GM23338 (cell line): ENCODE measurements at regions not wholly inside any gene's neighbourhood (a gene's known extent, or its start where the extent isn't known, plus 50 kb on each side); places are given as distances from the start of the nearest gene placed in this dataset.

ENCODE experiments used
- ATAC-seq: fragments of 200-7000 bp; cut with Tn5 transposase; 3 replicates; pipeline ENCODE4 v1.9.1; 2020
- DNase-seq: peaks from one replicate; pipeline ENCODE4 v3.0.0-alpha.2; 2015; ENCODE audit warnings: low spot score
- H2AFZ ChIP-seq: fragments of 200-600 bp; sonication (generic); 2 replicates; pipeline ENCODE4 v1.8.0; 2016; ENCODE audit warnings: antibody characterized with exemption, mild to moderate bottlenecking, moderate library complexity
- H3F3A ChIP-seq: fragments of 200-600 bp; sonication (generic); replicated peaks from 2 replicates; pipeline ENCODE4 v1.8.0; 2017; ENCODE audit warnings: antibody characterized with exemption, mixed run types, low read depth
- H3K27ac ChIP-seq: fragments of 200-600 bp; sonication (generic); 2 replicates; pipeline ENCODE4 v1.6.1; 2016; ENCODE audit warnings: low read depth
- H3K27me3 ChIP-seq: fragments of 200-600 bp; sonication (generic); 2 replicates; pipeline ENCODE4 v1.8.0; 2016; ENCODE audit warnings: mild to moderate bottlenecking, mixed run types, moderate library complexity; ENCODE audit not compliant: insufficient read depth
- H3K36me3 ChIP-seq: fragments of 200-600 bp; sonication (generic); 2 replicates; pipeline ENCODE4 v1.8.0; 2016; ENCODE audit warnings: mild to moderate bottlenecking; ENCODE audit not compliant: insufficient read depth
- H3K4me1 ChIP-seq: fragments of 200-600 bp; sonication (generic); 2 replicates; pipeline ENCODE4 v1.8.0; 2016; ENCODE audit warnings: mild to moderate bottlenecking, moderate library complexity; ENCODE audit not compliant: insufficient read depth
- H3K4me2 ChIP-seq: fragments of 200-600 bp; sonication (generic); 2 replicates; pipeline ENCODE4 v1.7.1; 2017; ENCODE audit warnings: mixed run types
- H3K4me3 ChIP-seq: fragments of 200-600 bp; sonication (generic); 2 replicates; pipeline ENCODE4 v1.6.1; 2016; ENCODE audit warnings: mixed run types
- H3K79me2 ChIP-seq: fragments of 200-600 bp; sonication (generic); replicated peaks from 2 replicates; pipeline ENCODE4 v1.8.0; 2017; ENCODE audit warnings: mild to moderate bottlenecking; ENCODE audit not compliant: insufficient read depth
- H3K9me2 ChIP-seq: fragments of 200-600 bp; sonication (generic); 2 replicates; pipeline ENCODE4 v1.8.0; 2017; ENCODE audit not compliant: insufficient read depth
- H4K20me1 ChIP-seq: fragments of 200-600 bp; sonication (generic); replicated peaks from 2 replicates; pipeline ENCODE4 v1.8.0; 2017; ENCODE audit warnings: mild to moderate bottlenecking; ENCODE audit not compliant: insufficient read depth
- H3K27ac Mint-ChIP-seq: 2 replicates; pipeline ENCODE4 v1.8.0; 2020; ENCODE audit warnings: inconsistent platforms, mild to moderate bottlenecking, moderate library complexity, mixed read lengths
- H3K27me3 Mint-ChIP-seq: 3 replicates; pipeline ENCODE4 v1.8.0; 2022; ENCODE audit warnings: low read depth, mild to moderate bottlenecking, moderate library complexity, mixed read lengths, inconsistent platforms; ENCODE audit not compliant: insufficient read depth, poor library complexity
- H3K36me3 Mint-ChIP-seq: 3 replicates; pipeline ENCODE4 v1.8.0; 2021; ENCODE audit warnings: low read depth, mild to moderate bottlenecking, inconsistent platforms, moderate library complexity, mixed read lengths
- H3K4me1 Mint-ChIP-seq: 3 replicates; pipeline ENCODE4 v1.8.0; 2020; ENCODE audit warnings: mild to moderate bottlenecking, inconsistent platforms, mixed read lengths
- H3K4me3 Mint-ChIP-seq: 3 replicates; pipeline ENCODE4 v1.8.0; 2021; ENCODE audit warnings: moderate library complexity, mild to moderate bottlenecking, inconsistent platforms, mixed read lengths
- H3K9me3 Mint-ChIP-seq: 3 replicates; pipeline ENCODE4 v1.8.0; 2020; ENCODE audit warnings: moderate library complexity, mild to moderate bottlenecking, inconsistent platforms, mixed read lengths
- CTCF ChIP-seq, 2 experiments: fragments of 200-600 bp in 1 of 2; sonication (generic) in 1 of 2; conservative IDR thresholded peaks; 2 replicates each; pipeline versions ENCODE4 v1.5.1 to v1.6.1; 2016 to 2017; ENCODE audit warnings: antibody characterized with exemption in 2 of 2, low read depth in 2 of 2, mild to moderate bottlenecking in 2 of 2, moderate library complexity in 1 of 2
- STAT1 ChIP-seq: IDR thresholded peaks from one replicate; pipeline ENCODE4 v1.6.1; 2016; ENCODE audit warnings: antibody characterized with exemption; ENCODE audit not compliant: unreplicated experiment
- ZNF331 ChIP-seq: fragments of 250-450 bp; sonication (Bioruptor Pico); IDR thresholded peaks from 2 replicates; pipeline ENCODE4 v1.5.0; 2020; ENCODE audit warnings: low read depth, mild to moderate bottlenecking, moderate library complexity
- TF ChIP-seq, protein P1 (sequence below): fragments of 250-450 bp; sonication (Bioruptor Pico); IDR thresholded peaks from 2 replicates; pipeline ENCODE4 v1.5.0; 2020; ENCODE audit warnings: mild to moderate bottlenecking, moderate library complexity

DNA sequence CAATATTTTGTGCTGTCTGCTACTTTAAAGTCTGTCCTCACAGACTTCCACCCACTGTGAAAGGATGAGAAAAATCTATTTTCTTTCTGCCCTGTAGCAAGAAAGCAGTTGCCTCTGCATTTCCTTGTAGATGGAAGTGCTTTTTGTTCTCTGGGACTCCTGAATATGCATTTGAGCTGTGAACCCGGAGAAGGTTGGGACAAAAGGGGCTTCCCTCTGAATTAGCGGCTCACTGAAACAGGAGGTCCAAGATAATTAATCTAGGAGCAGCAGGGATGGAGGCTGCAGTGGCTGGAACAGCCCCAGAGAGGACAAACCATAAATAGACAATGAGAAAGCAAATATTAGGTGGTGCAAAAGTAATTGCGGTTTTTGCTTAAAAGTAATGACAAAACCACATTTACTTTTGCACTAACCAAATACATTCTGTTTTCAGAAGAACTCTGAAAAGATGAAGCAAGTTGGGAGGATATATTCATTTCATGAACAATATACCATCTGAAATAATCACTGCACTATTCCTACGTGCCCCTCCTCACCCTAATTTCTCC is 143.4 kb upstream of the KBTBD8 start:
- Histone ChIP-seq H2AFZ (peak overlapping the region; percentile 30; the same call in 1 of the 2 replicates), H4K20me1 (no peaks in the 10 kb centered on the region), H3K36me3 (no peaks in the 10 kb centered on the region), H3K79me2 (no peaks in the 10 kb centered on the region), H3K27me3 (no peaks in the 10 kb centered on the region), H3K4me3 (0 out of 2 replicates have a peak overlapping the region, but pooled peaks have one; percentile 5), H3K27ac (no peak overlapping the region), H3K9me2 (no peaks in the 10 kb centered on the region; the same call in 1 of the 2 replicates), H3K4me2 (peak overlapping the region; percentile 31), H3F3A (no peaks in the 10 kb centered on the region), H3K4me1 (peaks cover 10% of the 10 kb centered on the region)
- ATAC-seq (peak; percentile 28), DNase-seq (peak; percentile 32)
- H3K36me3 Mint-ChIP-seq: no peaks in the 10 kb centered on the region
- H3K4me1 Mint-ChIP-seq: peaks cover 26% of the 10 kb centered on the region
- 0 out of 3 replicates have a peak overlapping the region, but pooled peaks have one; percentile 4 for H3K4me3 Mint-ChIP-seq
- H3K27ac Mint-ChIP-seq: peak overlapping the region; percentile 38
- TF ChIP-seq STAT1: no peak
- TF ChIP-seq, protein P1, sequence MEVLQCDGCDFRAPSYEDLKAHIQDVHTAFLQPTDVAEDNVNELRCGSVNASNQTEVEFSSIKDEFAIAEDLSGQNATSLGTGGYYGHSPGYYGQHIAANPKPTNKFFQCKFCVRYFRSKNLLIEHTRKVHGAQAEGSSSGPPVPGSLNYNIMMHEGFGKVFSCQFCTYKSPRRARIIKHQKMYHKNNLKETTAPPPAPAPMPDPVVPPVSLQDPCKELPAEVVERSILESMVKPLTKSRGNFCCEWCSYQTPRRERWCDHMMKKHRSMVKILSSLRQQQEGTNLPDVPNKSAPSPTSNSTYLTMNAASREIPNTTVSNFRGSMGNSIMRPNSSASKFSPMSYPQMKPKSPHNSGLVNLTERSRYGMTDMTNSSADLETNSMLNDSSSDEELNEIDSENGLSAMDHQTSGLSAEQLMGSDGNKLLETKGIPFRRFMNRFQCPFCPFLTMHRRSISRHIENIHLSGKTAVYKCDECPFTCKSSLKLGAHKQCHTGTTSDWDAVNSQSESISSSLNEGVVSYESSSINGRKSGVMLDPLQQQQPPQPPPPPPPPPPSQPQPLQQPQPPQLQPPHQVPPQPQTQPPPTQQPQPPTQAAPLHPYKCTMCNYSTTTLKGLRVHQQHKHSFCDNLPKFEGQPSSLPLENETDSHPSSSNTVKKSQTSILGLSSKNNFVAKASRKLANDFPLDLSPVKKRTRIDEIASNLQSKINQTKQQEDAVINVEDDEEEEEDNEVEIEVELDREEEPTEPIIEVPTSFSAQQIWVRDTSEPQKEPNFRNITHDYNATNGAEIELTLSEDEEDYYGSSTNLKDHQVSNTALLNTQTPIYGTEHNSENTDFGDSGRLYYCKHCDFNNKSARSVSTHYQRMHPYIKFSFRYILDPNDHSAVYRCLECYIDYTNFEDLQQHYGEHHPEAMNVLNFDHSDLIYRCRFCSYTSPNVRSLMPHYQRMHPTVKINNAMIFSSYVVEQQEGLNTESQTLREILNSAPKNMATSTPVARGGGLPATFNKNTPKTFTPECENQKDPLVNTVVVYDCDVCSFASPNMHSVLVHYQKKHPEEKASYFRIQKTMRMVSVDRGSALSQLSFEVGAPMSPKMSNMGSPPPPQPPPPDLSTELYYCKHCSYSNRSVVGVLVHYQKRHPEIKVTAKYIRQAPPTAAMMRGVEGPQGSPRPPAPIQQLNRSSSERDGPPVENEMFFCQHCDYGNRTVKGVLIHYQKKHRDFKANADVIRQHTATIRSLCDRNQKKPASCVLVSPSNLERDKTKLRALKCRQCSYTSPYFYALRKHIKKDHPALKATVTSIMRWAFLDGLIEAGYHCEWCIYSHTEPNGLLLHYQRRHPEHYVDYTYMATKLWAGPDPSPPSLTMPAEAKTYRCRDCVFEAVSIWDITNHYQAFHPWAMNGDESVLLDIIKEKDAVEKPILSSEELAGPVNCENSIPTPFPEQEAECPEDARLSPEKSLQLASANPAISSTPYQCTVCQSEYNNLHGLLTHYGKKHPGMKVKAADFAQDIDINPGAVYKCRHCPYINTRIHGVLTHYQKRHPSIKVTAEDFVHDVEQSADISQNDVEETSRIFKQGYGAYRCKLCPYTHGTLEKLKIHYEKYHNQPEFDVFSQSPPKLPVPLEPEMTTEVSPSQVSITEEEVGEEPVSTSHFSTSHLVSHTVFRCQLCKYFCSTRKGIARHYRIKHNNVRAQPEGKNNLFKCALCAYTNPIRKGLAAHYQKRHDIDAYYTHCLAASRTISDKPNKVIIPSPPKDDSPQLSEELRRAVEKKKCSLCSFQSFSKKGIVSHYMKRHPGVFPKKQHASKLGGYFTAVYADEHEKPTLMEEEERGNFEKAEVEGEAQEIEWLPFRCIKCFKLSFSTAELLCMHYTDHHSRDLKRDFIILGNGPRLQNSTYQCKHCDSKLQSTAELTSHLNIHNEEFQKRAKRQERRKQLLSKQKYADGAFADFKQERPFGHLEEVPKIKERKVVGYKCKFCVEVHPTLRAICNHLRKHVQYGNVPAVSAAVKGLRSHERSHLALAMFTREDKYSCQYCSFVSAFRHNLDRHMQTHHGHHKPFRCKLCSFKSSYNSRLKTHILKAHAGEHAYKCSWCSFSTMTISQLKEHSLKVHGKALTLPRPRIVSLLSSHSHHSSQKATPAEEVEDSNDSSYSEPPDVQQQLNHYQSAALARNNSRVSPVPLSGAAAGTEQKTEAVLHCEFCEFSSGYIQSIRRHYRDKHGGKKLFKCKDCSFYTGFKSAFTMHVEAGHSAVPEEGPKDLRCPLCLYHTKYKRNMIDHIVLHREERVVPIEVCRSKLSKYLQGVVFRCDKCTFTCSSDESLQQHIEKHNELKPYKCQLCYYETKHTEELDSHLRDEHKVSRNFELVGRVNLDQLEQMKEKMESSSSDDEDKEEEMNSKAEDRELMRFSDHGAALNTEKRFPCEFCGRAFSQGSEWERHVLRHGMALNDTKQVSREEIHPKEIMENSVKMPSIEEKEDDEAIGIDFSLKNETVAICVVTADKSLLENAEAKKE (CRISPR knock-in tag): peak; percentile 37; the same call in 1 of the 2 replicates
- H3K9me3 Mint-ChIP-seq: no peaks in the 10 kb centered on the region
- H3K27me3 Mint-ChIP-seq: peaks cover 8% of the 10 kb centered on the region

GRCh38 chr3:66856533-66856932 is 141.6 kb upstream of the KBTBD8 start:
- Histone ChIP-seq H3K27me3 (no peaks in the 10 kb centered on the region), H3F3A (no peaks in the 10 kb centered on the region), H3K36me3 (no peaks in the 10 kb centered on the region), H3K4me3 (no peak overlapping the region), H3K4me1 (peaks cover 10% of the 10 kb centered on the region), H3K4me2 (no peak overlapping the region), H3K27ac (no peak overlapping the region), H4K20me1 (no peaks in the 10 kb centered on the region), H3K79me2 (no peaks in the 10 kb centered on the region), H3K9me2 (peaks cover under 1% of the 10 kb centered on the region; the same call in 1 of the 2 replicates), H2AFZ (peak overlapping the region; percentile 66; the same call in 1 of the 2 replicates)
- Mint-ChIP-seq H3K4me1 (peaks cover 26% of the 10 kb centered on the region), H3K27ac (no peak overlapping the region), H3K36me3 (no peaks in the 10 kb centered on the region), H3K9me3 (no peaks in the 10 kb centered on the region), H3K27me3 (peaks cover 8% of the 10 kb centered on the region), H3K4me3 (no peak overlapping the region)
- ATAC-seq (no peak), DNase-seq (no peak)
- TF ChIP-seq ZNF331 (CRISPR knock-in tag) (no peak), CTCF (conservative IDR thresholded peaks at IDR 0.05; ENCODE audit: low read depth in 2 of 2) (no peak)
